HG03159 (cell line): ENCODE measurements at regions not wholly inside any gene's neighbourhood (a gene's known extent, or its start where the extent isn't known, plus 50 kb on each side); places are given as distances from the start of the nearest gene placed in this dataset.

Source experiments
- ATAC-seq: cut with Tn5 transposase; IDR thresholded peaks from one replicate; pipeline ENCODE4 v1.9.1; 2021; ENCODE audit warnings: mild to moderate bottlenecking, moderate library complexity; ENCODE audit not compliant: unreplicated experiment

- ATAC-seq, result no peak
Measured at GRCh38 chr14:65222440-65222858, 120.1 kb upstream of the MAX start.

- no peak for ATAC-seq
Measured at GRCh38 chr14:65223636-65224035, 121.3 kb upstream of the MAX start.

- no peak for ATAC-seq
Measured at GRCh38 chr14:65224799-65225198, 122.5 kb upstream of the MAX start.

GRCh38 chr14:65225299-65226159, 123.2 kb upstream of the MAX start:
- ATAC-seq, result no peak

GRCh38 chr14:65226824-65227604, 124.7 kb upstream of the MAX start:
- no peak for ATAC-seq

GRCh38 chr14:65228436-65228835, 126.1 kb upstream of the MAX start:
- peak; percentile 84 for ATAC-seq

GRCh38 chr14:65228956-65229747, 126.8 kb upstream of the MAX start:
- no peak for ATAC-seq

GRCh38 chr14:65229748-65230728, 127.7 kb upstream of the MAX start:
- no peak for ATAC-seq

- ATAC-seq, result no peak
Measured at GRCh38 chr14:65231286-65231980, 129.1 kb upstream of the MAX start.

- ATAC-seq, result no peak
Measured at GRCh38 chr14:65234752-65235361, 132.5 kb upstream of the MAX start.

GRCh38 chr14:65237023-65237814, 134.9 kb upstream of the MAX start:
- no peak for ATAC-seq

GRCh38 chr14:65237941-65238340, 135.6 kb upstream of the MAX start:
- no peak for ATAC-seq

GRCh38 chr14:65238456-65238855, 136.1 kb upstream of the MAX start:
- no peak for ATAC-seq

GRCh38 chr14:65239143-65239937, 137.0 kb upstream of the MAX start:
- ATAC-seq, result no peak

GRCh38 chr14:65239938-65240296, 137.6 kb upstream of the MAX start:
- ATAC-seq, result no peak

- ATAC-seq, result no peak
Measured at GRCh38 chr14:65241125-65241752, 138.9 kb upstream of the MAX start.

- no peak for ATAC-seq
Measured at GRCh38 chr14:65242732-65243134, 140.4 kb upstream of the MAX start.
